MM.1S (cell line): ENCODE measurements at regions not wholly inside any gene's neighbourhood (a gene's known extent, or its start where the extent isn't known, plus 50 kb on each side); places are given as distances from the start of the nearest gene placed in this dataset.

Source experiments
- DNase-seq: peaks from one replicate; pipeline ENCODE4 v3.0.0-alpha.2; 2015
- H2AFZ ChIP-seq: fragments of 300-600 bp; sonication (generic); 2 replicates; pipeline ENCODE4 v1.6.0; 2016; ENCODE audit warnings: antibody characterized with exemption, low read length
- H3F3A ChIP-seq: fragments of 300-600 bp; sonication (generic); 2 replicates; pipeline ENCODE4 v1.6.1; 2016; ENCODE audit warnings: mild to moderate bottlenecking, antibody characterized with exemption, low read length, moderate library complexity, mixed read lengths; ENCODE audit not compliant: insufficient read depth
- H3K27ac ChIP-seq: fragments of 300-600 bp; sonication (generic); 2 replicates; pipeline ENCODE4 v1.5.1; 2016; ENCODE audit warnings: mild to moderate bottlenecking, low read length
- H3K27me3 ChIP-seq: fragments of 300-600 bp; sonication (generic); replicated peaks from 2 replicates; pipeline ENCODE4 v1.6.0; 2016; ENCODE audit warnings: low read length; ENCODE audit not compliant: insufficient read depth
- H3K36me3 ChIP-seq: fragments of 300-600 bp; sonication (generic); replicated peaks from 2 replicates; pipeline ENCODE4 v1.6.1; 2016; ENCODE audit warnings: mild to moderate bottlenecking, low read length, mixed read lengths; ENCODE audit not compliant: insufficient read depth
- H3K4me1 ChIP-seq: fragments of 300-600 bp; sonication (generic); 2 replicates; pipeline ENCODE4 v1.6.1; 2016; ENCODE audit warnings: low read length, mixed read lengths
- H3K4me2 ChIP-seq: fragments of 300-600 bp; sonication (generic); 2 replicates; pipeline ENCODE4 v1.6.0; 2016; ENCODE audit warnings: low read depth, low read length
- H3K4me3 ChIP-seq: fragments of 300-600 bp; sonication (generic); 2 replicates; pipeline ENCODE4 v1.5.1; 2016; ENCODE audit warnings: low read length, mixed read lengths
- H3K79me2 ChIP-seq: fragments of 300-600 bp; sonication (generic); 2 replicates; pipeline ENCODE4 v1.6.1; 2016; ENCODE audit warnings: mixed run types, low read length, mixed read lengths
- H3K9ac ChIP-seq: fragments of 300-600 bp; sonication (generic); 2 replicates; pipeline ENCODE4 v1.6.1; 2016; ENCODE audit warnings: low read length, mixed read lengths
- H3K9me2 ChIP-seq: fragments of 300-600 bp; sonication (generic); replicated peaks from 2 replicates; pipeline ENCODE4 v1.6.1; 2016; ENCODE audit warnings: mild to moderate bottlenecking, low read length, mixed read lengths; ENCODE audit not compliant: insufficient read depth
- H3K9me3 ChIP-seq: fragments of 300-600 bp; sonication (generic); replicated peaks from 2 replicates; pipeline ENCODE4 v1.6.1; 2016; ENCODE audit warnings: mild to moderate bottlenecking, low read length, mixed read lengths; ENCODE audit not compliant: insufficient read depth
- H4K20me1 ChIP-seq: fragments of 300-600 bp; sonication (generic); 2 replicates; pipeline ENCODE4 v1.6.1; 2016; ENCODE audit warnings: mild to moderate bottlenecking, low read length, moderate library complexity, mixed read lengths; ENCODE audit not compliant: insufficient read depth
- CTCF ChIP-seq: fragments of 300-600 bp; sonication (generic); IDR thresholded peaks from 2 replicates; pipeline ENCODE4 v1.5.1; 2016; ENCODE audit warnings: antibody characterized with exemption, low read length, mixed read lengths
- EZH2 ChIP-seq: fragments of 300-600 bp; sonication (generic); optimal IDR thresholded peaks from 2 replicates; pipeline ENCODE3; 2017; ENCODE audit warnings: low read depth, mild to moderate bottlenecking, antibody characterized with exemption, low read length, mixed read lengths
- EZH2phosphoT487 ChIP-seq: fragments of 300-600 bp; sonication (generic); IDR thresholded peaks from 2 replicates; pipeline ENCODE4 v1.6.1; 2018; ENCODE audit warnings: antibody characterized with exemption, low read length

- Histone ChIP-seq H3K36me3 (no peaks in the 10 kb centered on the region), H4K20me1 (no peaks in the 10 kb centered on the region), H3K4me3 (no peak overlapping the region)
Observed at GRCh38 chr11:130544266-130544665, 95.8 kb downstream of the ADAMTS15 start.

GRCh38 chr11:130545449-130546072, 97.1 kb downstream of the ADAMTS15 start:
- no peak for DNase-seq
- H3K9me2 ChIP-seq: no peaks in the 10 kb centered on the region
- H3K36me3 ChIP-seq: no peaks in the 10 kb centered on the region
- H3K4me3 ChIP-seq: no peak overlapping the region
- H4K20me1 ChIP-seq: no peaks in the 10 kb centered on the region
- no peaks in the 10 kb centered on the region for H3K27me3 ChIP-seq
- no peaks in the 10 kb centered on the region for H3K4me1 ChIP-seq
- H3K4me2 ChIP-seq: no peak overlapping the region
- no peak overlapping the region for H3K9ac ChIP-seq
- no peaks in the 10 kb centered on the region for H3K9me3 ChIP-seq
- no peak overlapping the region for H2AFZ ChIP-seq
- no peaks in the 10 kb centered on the region for H3K79me2 ChIP-seq
- no peak for TF ChIP-seq EZH2phosphoT487
- TF ChIP-seq CTCF: no peak
- TF ChIP-seq EZH2: no peak
- H3K27ac ChIP-seq: no peak overlapping the region
- no peaks in the 10 kb centered on the region for H3F3A ChIP-seq

More at GRCh38 chr11:130544266-130544665, 95.8 kb downstream of the ADAMTS15 start:
- H3K27ac ChIP-seq: no peak overlapping the region
- H3K27me3 ChIP-seq: no peaks in the 10 kb centered on the region
- TF ChIP-seq CTCF: no peak
- TF ChIP-seq EZH2phosphoT487: no peak
- no peak for TF ChIP-seq EZH2
- no peak overlapping the region for H3K4me2 ChIP-seq
- H2AFZ ChIP-seq: no peak overlapping the region
- no peaks in the 10 kb centered on the region for H3F3A ChIP-seq
- H3K9me2 ChIP-seq: no peaks in the 10 kb centered on the region
- H3K79me2 ChIP-seq: no peaks in the 10 kb centered on the region
- no peak for DNase-seq
- H3K4me1 ChIP-seq: no peaks in the 10 kb centered on the region
- H3K9me3 ChIP-seq: no peaks in the 10 kb centered on the region
- H3K9ac ChIP-seq: no peak overlapping the region

GRCh38 chr11:130546438-130546837, 98.0 kb downstream of the ADAMTS15 start:
- H3K4me2 ChIP-seq: no peak overlapping the region
- no peaks in the 10 kb centered on the region for H3K36me3 ChIP-seq
- H3F3A ChIP-seq: no peaks in the 10 kb centered on the region
- no peaks in the 10 kb centered on the region for H3K9me2 ChIP-seq
- H2AFZ ChIP-seq: no peak overlapping the region
- H3K9me3 ChIP-seq: no peaks in the 10 kb centered on the region
- H3K79me2 ChIP-seq: no peaks in the 10 kb centered on the region
- no peak overlapping the region for H3K27ac ChIP-seq
- no peak for TF ChIP-seq CTCF
- TF ChIP-seq EZH2: no peak
- no peak for TF ChIP-seq EZH2phosphoT487
- no peak for DNase-seq
- no peaks in the 10 kb centered on the region for H4K20me1 ChIP-seq
- no peak overlapping the region for H3K4me3 ChIP-seq
- H3K9ac ChIP-seq: no peak overlapping the region
- no peaks in the 10 kb centered on the region for H3K27me3 ChIP-seq
- H3K4me1 ChIP-seq: no peaks in the 10 kb centered on the region
